ENCODE measurements at regions not wholly inside any gene's neighbourhood (a gene's known extent, or its start where the extent isn't known, plus 50 kb on each side); places are given as distances from the start of the nearest gene placed in this dataset.

DNA sequence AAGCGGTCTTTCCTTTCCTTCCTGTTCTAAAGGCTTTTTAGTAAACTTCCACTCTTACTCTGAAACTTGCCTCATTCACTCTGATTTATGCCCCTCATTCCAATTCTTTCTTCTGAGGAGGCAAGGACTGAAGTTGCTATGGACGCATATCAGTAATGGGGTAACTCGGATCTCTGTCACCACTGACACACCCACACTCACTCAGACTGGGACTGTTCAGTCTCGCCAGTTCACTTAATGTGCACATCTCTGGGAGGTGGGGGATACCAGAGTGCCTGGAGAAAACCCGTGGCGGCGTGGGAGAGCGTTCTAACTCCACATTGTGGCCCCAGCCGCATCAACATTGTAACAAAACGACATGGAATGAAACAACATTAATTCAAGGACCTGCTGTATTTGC is 1139.3 kb upstream of the CELF2 start:
- Histone ChIP-seq H3K27ac (no peak overlapping the region), H3K36me3 (no peaks in the 10 kb centered on the region), H3K4me3 (no peak overlapping the region), H3K9me3 (peaks cover 0 to 2% (median 0%) of the 10 kb centered on the region in 4 donors), H3K4me1 (no peaks in the 10 kb centered on the region), H3K27me3 (no peaks in the 10 kb centered on the region)
- TF ChIP-seq CTCF (IDR thresholded peaks at IDR 0.05): no peak
- no peak for TF ChIP-seq POLR2A (IDR thresholded peaks at IDR 0.05)
- no peak for DNase-seq

- peaks cover 0 to 2% (median 0%) of the 10 kb centered on the region in 4 donors for H3K9me3 ChIP-seq
- DNase-seq: no peak
- H3K27me3 ChIP-seq: no peaks in the 10 kb centered on the region
- no peak for TF ChIP-seq CTCF (IDR thresholded peaks at IDR 0.05)
- no peak for TF ChIP-seq POLR2A (IDR thresholded peaks at IDR 0.05)
- H3K4me1 ChIP-seq: no peaks in the 10 kb centered on the region
- no peak overlapping the region for H3K27ac ChIP-seq
- no peak overlapping the region for H3K4me3 ChIP-seq
- no peaks in the 10 kb centered on the region for H3K36me3 ChIP-seq
Measured at GRCh38 chr10:9885761-9886160, 1131.9 kb upstream of the CELF2 start.

- no peak overlapping the region for H3K27ac ChIP-seq
- TF ChIP-seq POLR2A (IDR thresholded peaks at IDR 0.05): no peak
- H3K4me1 ChIP-seq: no peaks in the 10 kb centered on the region
- H3K27me3 ChIP-seq: no peaks in the 10 kb centered on the region
- no peak for DNase-seq
- H3K36me3 ChIP-seq: no peaks in the 10 kb centered on the region
- peaks cover 0 to 2% (median 0%) of the 10 kb centered on the region in 4 donors for H3K9me3 ChIP-seq
- H3K4me3 ChIP-seq: no peak overlapping the region
Measured at GRCh38 chr10:9886772-9887171, 1130.9 kb upstream of the CELF2 start.

- no peak overlapping the region for H3K4me3 ChIP-seq
- no peak for DNase-seq
- H3K27ac ChIP-seq: no peak overlapping the region
- H3K27me3 ChIP-seq: no peaks in the 10 kb centered on the region
- no peaks in the 10 kb centered on the region for H3K4me1 ChIP-seq
- no peaks in the 10 kb centered on the region for H3K36me3 ChIP-seq
- no peak for TF ChIP-seq CTCF (IDR thresholded peaks at IDR 0.05)
- no peak for TF ChIP-seq POLR2A (IDR thresholded peaks at IDR 0.05)
- no peaks in the 10 kb centered on the region for H3K9me3 ChIP-seq
Measured at GRCh38 chr10:9895453-9895852, 1122.2 kb upstream of the CELF2 start.

GRCh38 chr10:9895981-9896380 is 1121.7 kb upstream of the CELF2 start:
- Histone ChIP-seq H3K9me3 (no peaks in the 10 kb centered on the region), H3K27me3 (no peaks in the 10 kb centered on the region), H3K4me3 (no peak overlapping the region), H3K27ac (no peak overlapping the region), H3K36me3 (no peaks in the 10 kb centered on the region), H3K4me1 (no peaks in the 10 kb centered on the region)
- no peak for TF ChIP-seq CTCF (IDR thresholded peaks at IDR 0.05)
- no peak for TF ChIP-seq POLR2A (IDR thresholded peaks at IDR 0.05)
- no peak for DNase-seq

- DNase-seq: no peak
Measured at GRCh38 chr10:9898633-9899395, 1118.9 kb upstream of the CELF2 start.

More at GRCh38 chr10:9898633-9899395, 1118.9 kb upstream of the CELF2 start:
- TF ChIP-seq POLR2A (IDR thresholded peaks at IDR 0.05) (no peak), CTCF (IDR thresholded peaks at IDR 0.05) (no peak)
- no peaks in the 10 kb centered on the region for H3K9me3 ChIP-seq
- H3K4me3 ChIP-seq: no peak overlapping the region
- no peak overlapping the region for H3K27ac ChIP-seq
- H3K27me3 ChIP-seq: no peaks in the 10 kb centered on the region
- no peaks in the 10 kb centered on the region for H3K4me1 ChIP-seq
- H3K36me3 ChIP-seq: no peaks in the 10 kb centered on the region
